HG02763 (cell line): ENCODE measurements at regions not wholly inside any gene's neighbourhood (a gene's known extent, or its start where the extent isn't known, plus 50 kb on each side); places are given as distances from the start of the nearest gene placed in this dataset.

ENCODE experiments used
- ATAC-seq: cut with Tn5 transposase; IDR thresholded peaks from one replicate; pipeline ENCODE4 v1.9.1; 2021; ENCODE audit warnings: mild to moderate bottlenecking, moderate library complexity; ENCODE audit not compliant: unreplicated experiment

GRCh38 chr4:147401221-147401620, 79.7 kb upstream of the EDNRA start:
- no peak for ATAC-seq

GRCh38 chr4:147407261-147408045, 73.4 kb upstream of the EDNRA start:
- ATAC-seq = no peak

GRCh38 chr4:147408189-147408588, 72.7 kb upstream of the EDNRA start:
- ATAC-seq = no peak

- no peak for ATAC-seq
Measured at GRCh38 chr4:147409350-147409749, 71.5 kb upstream of the EDNRA start.

- no peak for ATAC-seq
Measured at GRCh38 chr4:147418226-147418625, 62.7 kb upstream of the EDNRA start.

- no peak for ATAC-seq
Measured at GRCh38 chr4:147421456-147421855, 59.4 kb upstream of the EDNRA start.

GRCh38 chr4:147423229-147423628, 57.7 kb upstream of the EDNRA start:
- ATAC-seq = no peak

- ATAC-seq = no peak
Measured at GRCh38 chr4:147425019-147425418, 55.9 kb upstream of the EDNRA start.

- ATAC-seq = no peak
Measured at GRCh38 chr4:147428583-147428982, 52.3 kb upstream of the EDNRA start.

GRCh38 chr4:147430111-147430510, 50.8 kb upstream of the EDNRA start:
- no peak for ATAC-seq
